ENCODE measurements at regions not wholly inside any gene's neighbourhood (a gene's known extent, or its start where the extent isn't known, plus 50 kb on each side); places are given as distances from the start of the nearest gene placed in this dataset.
A peak's percentile ranks its signal among the peaks of the same experiment; 100 is the strongest.

- H2BK20ac ChIP-seq (ENCODE audit: low read depth, low read length, poor library complexity, severe bottlenecking) = no peak overlapping the region
- H3K23ac ChIP-seq (ENCODE audit: insufficient read length, low read depth, low read length) = no peak overlapping the region
- H3K79me2 ChIP-seq (ENCODE audit: insufficient read depth, low read length) = no peaks in the 10 kb centered on the region
- no peak overlapping the region for H4K5ac ChIP-seq (ENCODE audit: insufficient read length, low read depth, low read length)
- no CpG with 5 or more reads among the region's 14 CpGs for WGBS (ENCODE audit: extremely low coverage, insufficient read length, low lambda C conversion rate)
- no peaks in the 10 kb centered on the region for H3K27me3 ChIP-seq (ENCODE audit: insufficient read depth, low read length)
- H2BK5ac ChIP-seq (ENCODE audit: insufficient read length, low read length) = no peak overlapping the region
- H3K9me3 Mint-ChIP-seq = no peaks in the 10 kb centered on the region
- no peak overlapping the region for H4K91ac ChIP-seq (ENCODE audit: insufficient read length, low read depth, low read length)
- H3K56ac ChIP-seq (ENCODE audit: insufficient read length, low read depth, low read length) = no peak overlapping the region
- no peak overlapping the region for H3T11ph ChIP-seq (ENCODE audit: low read length)
- no peak for TF ChIP-seq CTCF (conservative IDR thresholded peaks at IDR 0.05)
- no peak overlapping the region for H2BK120ac ChIP-seq (ENCODE audit: low read depth, low read length, poor library complexity, severe bottlenecking)
- no peak overlapping the region for H3K18ac ChIP-seq (ENCODE audit: insufficient read length, low read depth, low read length)
- H3K27ac ChIP-seq (ENCODE audit: insufficient read length, low read depth, low read length) = no peak overlapping the region
- no peak overlapping the region; the same call in 1 of the 2 replicates for H3K14ac ChIP-seq (ENCODE audit: insufficient read depth, low read length)
- no peak overlapping the region for H2AFZ ChIP-seq (ENCODE audit: low read length)
- no peak overlapping the region for H3K4ac ChIP-seq (ENCODE audit: low read depth, low read length)
- no peaks in the 10 kb centered on the region for H4K20me1 ChIP-seq (ENCODE audit: control insufficient read depth, insufficient read depth, insufficient read length)
- H3K27me3 Mint-ChIP-seq (ENCODE audit: low read depth) = no peaks in the 10 kb centered on the region; the same call in 1 of the 2 replicates
- H3K4me1 Mint-ChIP-seq = peaks cover 8 to 9% of the 10 kb centered on the region in 2 experiments; a peak in 3 of 4 replicates
- no peaks in the 10 kb centered on the region for H3K9me3 ChIP-seq (ENCODE audit: control insufficient read depth, low read depth, low read length)
- no peak overlapping the region for H2BK15ac ChIP-seq (ENCODE audit: low read depth, low read length)
- H3K9ac ChIP-seq (ENCODE audit: extremely low read depth, insufficient read length, low read length) = no peak overlapping the region
- DNase-seq = no peak
- no peak overlapping the region for H4K8ac ChIP-seq (replicated peaks; ENCODE audit: insufficient read length, low read depth, low read length)
- H3K4me3 Mint-ChIP-seq = no peak overlapping the region
- H3K23me2 ChIP-seq (ENCODE audit: insufficient read length, low read depth, low read length, poor library complexity, severe bottlenecking) = no peaks in the 10 kb centered on the region
- H3K4me2 ChIP-seq (ENCODE audit: insufficient read depth, insufficient read length, low read length) = no peak overlapping the region
- 0 out of 7 replicates have a peak, but pooled peaks cover 0 to 1% (median 0%) of the 10 kb centered on the region in 3 experiments for H3K36me3 Mint-ChIP-seq (ENCODE audit: insufficient read depth in 1 of 3, low read depth in 3 of 3)
- no peak overlapping the region for H2BK12ac ChIP-seq (ENCODE audit: insufficient read length, low read depth, low read length)
- H2AK5ac ChIP-seq (ENCODE audit: insufficient read length, low read length) = no peak overlapping the region
- 0 out of 7 replicates have a peak overlapping the region, but pooled peaks of 1 of the 3 experiments have one; percentile 28 for H3K27ac Mint-ChIP-seq
- H3K4me1 ChIP-seq (ENCODE audit: insufficient read depth, low read length) = no peaks in the 10 kb centered on the region
- H3K79me1 ChIP-seq (ENCODE audit: insufficient read depth, low read depth, low read length, poor library complexity, severe bottlenecking) = no peaks in the 10 kb centered on the region
These were observed 76.6 kb upstream of the TOX2 start for GRCh38 chr20:43837856-43838702.
